ENCODE measurements at regions not wholly inside any gene's neighbourhood (a gene's known extent, or its start where the extent isn't known, plus 50 kb on each side); places are given as distances from the start of the nearest gene placed in this dataset.

- TF ChIP-seq TIGD3 (CRISPR knock-in tag; IDR thresholded peaks at IDR 0.05; ENCODE audit: borderline replicate concordance) (no peak), ZNF225 (CRISPR knock-in tag; IDR thresholded peaks at IDR 0.05) (no peak), MNT (IDR thresholded peaks at IDR 0.05) (no peak), FOXK2 (IDR thresholded peaks at IDR 0.05) (no peak), ZNF547 (CRISPR knock-in tag; IDR thresholded peaks at IDR 0.05) (no peak), U2AF1 (optimal IDR thresholded peaks at IDR 0.05; ENCODE audit: low read depth, low read length) (no peak), FUBP1 (CRISPR knock-in tag; IDR thresholded peaks at IDR 0.05; ENCODE audit: borderline replicate concordance) (no peak)
These were observed 833.7 kb downstream of the ROBO2 start (continued) for GRCh38 chr3:77873598-77873997.

GRCh38 chr3:77885381-77885780 lies 845.5 kb downstream of the ROBO2 start:
- ChIA-PET POLR2A (no interaction called here), CTCF (ENCODE audit: low intra/inter-chr PET ratio, low total read pairs) (no interaction called here)
- DNase-seq (ENCODE audit: low spot score) (no peak), ATAC-seq (no peak), FAIRE-seq (no peak)
- Histone ChIP-seq H2AFZ (ENCODE audit: low read length) (no peak overlapping the region), H4K20me1 (ENCODE audit: insufficient read depth, low read length) (no peaks in the 10 kb centered on the region), H3K4me1 (ENCODE audit: insufficient read depth, low read length) (no peaks in the 10 kb centered on the region), H3K9me3 (ENCODE audit: low read length) (no peaks in the 10 kb centered on the region), H3K27ac (ENCODE audit: extremely low read length, insufficient read depth, low read length) (no peak overlapping the region), H3K4me2 (ENCODE audit: low read depth, low read length) (no peak overlapping the region), H3K36me3 (replicated peaks in 1 of 2; ENCODE audit: control insufficient read depth in 1 of 2, insufficient read depth in 2 of 2, low read length in 2 of 2) (no peaks in the 10 kb centered on the region), H3K9ac (ENCODE audit: insufficient read depth, low read depth, low read length) (no peak overlapping the region), H3K79me2 (ENCODE audit: insufficient read depth, low read length) (no peaks in the 10 kb centered on the region), H3K4me3 (replicated peaks in 1 of 3; ENCODE audit: insufficient read depth in 1 of 3, low read depth in 2 of 3, low read length in 3 of 3) (no peak overlapping the region), H3K27me3 (ENCODE audit: control insufficient read depth in 1 of 2, insufficient read depth in 2 of 2, low read length in 2 of 2) (no peaks in the 10 kb centered on the region)
- BruUV-seq (replicated peaks), result no TSS peak
- in situ Hi-C loops (cut with HindIII; ENCODE audit: extremely low pct_ligation_motif_present, low pct_unique_long_range_greater_than_20kb), result no loop called here
- intact Hi-C loops (cut with micrococcal nuclease; ENCODE audit: unreplicated experiment), result no loop called here
- 13% methylated on average over 3 of the region's 3 CpGs for WGBS (ENCODE audit: low lambda C conversion rate)
- TF ChIP-seq JARID2 (CRISPR knock-in tag; IDR thresholded peaks at IDR 0.05; ENCODE audit: insufficient replicate concordance) (no peak), REST (IDR thresholded peaks at IDR 0.05; ENCODE audit: borderline replicate concordance in 1 of 2, low read depth in 1 of 2, low read length in 2 of 2) (no peak), NR2C2 (CRISPR knock-in tag; IDR thresholded peaks at IDR 0.05; ENCODE audit: borderline replicate concordance) (no peak), GZF1 (CRISPR knock-in tag; IDR thresholded peaks at IDR 0.05) (no peak), RELA (CRISPR knock-in tag; IDR thresholded peaks at IDR 0.05) (no peak), ZNF460 (CRISPR knock-in tag; IDR thresholded peaks at IDR 0.05; ENCODE audit: borderline replicate concordance) (no peak), TBL1XR1 (IDR thresholded peaks at IDR 0.05; ENCODE audit: borderline replicate concordance, low read length, partially characterized antibody) (no peak)
